ENCODE measurements at regions not wholly inside any gene's neighbourhood (a gene's known extent, or its start where the extent isn't known, plus 50 kb on each side); places are given as distances from the start of the nearest gene placed in this dataset.

DNA sequence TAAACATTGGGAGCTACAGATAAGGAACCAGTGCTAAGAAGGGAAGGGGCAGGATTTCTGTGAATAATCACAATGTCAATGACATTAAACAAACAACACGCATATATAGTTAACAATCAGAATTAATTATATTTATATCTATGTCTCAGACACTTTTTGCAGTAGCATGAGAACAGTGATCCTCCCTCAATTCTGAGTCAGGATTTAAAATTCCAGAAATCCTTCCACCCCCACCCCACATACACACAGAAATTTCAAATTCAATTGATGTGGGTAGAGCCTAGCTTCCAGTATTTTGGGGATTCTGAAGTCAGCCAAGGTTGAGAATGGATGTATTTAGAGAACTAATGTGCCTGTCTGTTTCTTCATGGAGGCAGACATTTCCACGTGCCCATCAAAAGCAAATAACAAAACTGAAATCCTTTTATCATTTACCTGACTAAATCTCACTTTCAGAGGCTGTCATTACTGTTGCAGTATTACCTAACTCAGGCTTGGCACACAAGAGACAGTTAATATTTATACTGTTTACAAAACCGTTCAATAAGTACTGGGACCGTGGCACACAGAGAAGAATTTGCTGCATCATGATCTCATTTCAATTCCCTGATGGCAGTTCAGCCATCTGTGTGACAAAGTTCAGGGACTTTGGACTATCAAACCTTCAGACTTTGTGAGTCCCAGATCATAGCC lies 116.6 kb upstream of the PALS2 start:
- intact Hi-C loops (cut with DNase I) = no loop called here
- no peak for DNase-seq
- Histone ChIP-seq H3K27me3 (no peaks in the 10 kb centered on the region), H3K4me1 (replicated peaks in 1 of 2) (peaks cover 0 to 5% of the 10 kb centered on the region in 2 donors), H3K4me3 (no peak overlapping the region), H3K9me3 (replicated peaks in 1 of 3) (no peaks in the 10 kb centered on the region), H3K27ac (no peak overlapping the region), H3K36me3 (replicated peaks in 1 of 2) (no peaks in the 10 kb centered on the region)
- WGBS, 4 donors = 32 to 42% (median 34%) methylated on average over 4 of the region's 4 CpGs
- no peak for TF ChIP-seq POLR2A (IDR thresholded peaks at IDR 0.05)
- TF ChIP-seq, protein P1, sequence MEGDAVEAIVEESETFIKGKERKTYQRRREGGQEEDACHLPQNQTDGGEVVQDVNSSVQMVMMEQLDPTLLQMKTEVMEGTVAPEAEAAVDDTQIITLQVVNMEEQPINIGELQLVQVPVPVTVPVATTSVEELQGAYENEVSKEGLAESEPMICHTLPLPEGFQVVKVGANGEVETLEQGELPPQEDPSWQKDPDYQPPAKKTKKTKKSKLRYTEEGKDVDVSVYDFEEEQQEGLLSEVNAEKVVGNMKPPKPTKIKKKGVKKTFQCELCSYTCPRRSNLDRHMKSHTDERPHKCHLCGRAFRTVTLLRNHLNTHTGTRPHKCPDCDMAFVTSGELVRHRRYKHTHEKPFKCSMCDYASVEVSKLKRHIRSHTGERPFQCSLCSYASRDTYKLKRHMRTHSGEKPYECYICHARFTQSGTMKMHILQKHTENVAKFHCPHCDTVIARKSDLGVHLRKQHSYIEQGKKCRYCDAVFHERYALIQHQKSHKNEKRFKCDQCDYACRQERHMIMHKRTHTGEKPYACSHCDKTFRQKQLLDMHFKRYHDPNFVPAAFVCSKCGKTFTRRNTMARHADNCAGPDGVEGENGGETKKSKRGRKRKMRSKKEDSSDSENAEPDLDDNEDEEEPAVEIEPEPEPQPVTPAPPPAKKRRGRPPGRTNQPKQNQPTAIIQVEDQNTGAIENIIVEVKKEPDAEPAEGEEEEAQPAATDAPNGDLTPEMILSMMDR (IDR thresholded peaks at IDR 0.05) = no peak

DNA sequence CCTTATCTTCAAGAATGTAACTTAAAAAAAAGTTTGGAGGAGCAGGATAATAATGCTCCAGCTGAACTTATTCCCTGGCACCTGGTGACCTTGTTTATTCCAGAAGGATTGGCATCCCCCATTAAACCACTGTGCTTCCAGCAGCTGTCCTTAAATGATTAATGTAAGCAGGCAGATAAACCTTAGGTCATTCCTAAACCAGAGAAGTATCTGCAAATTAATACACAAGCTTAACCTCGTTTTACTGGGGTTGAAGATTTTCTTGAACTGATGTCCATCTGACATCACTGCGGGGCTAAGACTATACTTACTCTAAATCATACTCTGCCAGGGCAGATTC lies 116.1 kb upstream of the PALS2 start:
- no peak for TF ChIP-seq POLR2A (IDR thresholded peaks at IDR 0.05)
- TF ChIP-seq, protein P1 (IDR thresholded peaks at IDR 0.05) = no peak
- intact Hi-C loops (cut with DNase I) = no loop called here
- Histone ChIP-seq H3K36me3 (replicated peaks in 1 of 2) (no peaks in the 10 kb centered on the region), H3K4me1 (replicated peaks in 1 of 2) (peaks cover 0 to 5% of the 10 kb centered on the region in 2 donors), H3K4me3 (no peak overlapping the region), H3K27me3 (no peaks in the 10 kb centered on the region), H3K27ac (no peak overlapping the region), H3K9me3 (replicated peaks in 1 of 3) (no peaks in the 10 kb centered on the region)
- no peak for DNase-seq
- 34 to 55% (median 37%) methylated on average over 2 of the region's 2 CpGs for WGBS, 4 donors

DNA sequence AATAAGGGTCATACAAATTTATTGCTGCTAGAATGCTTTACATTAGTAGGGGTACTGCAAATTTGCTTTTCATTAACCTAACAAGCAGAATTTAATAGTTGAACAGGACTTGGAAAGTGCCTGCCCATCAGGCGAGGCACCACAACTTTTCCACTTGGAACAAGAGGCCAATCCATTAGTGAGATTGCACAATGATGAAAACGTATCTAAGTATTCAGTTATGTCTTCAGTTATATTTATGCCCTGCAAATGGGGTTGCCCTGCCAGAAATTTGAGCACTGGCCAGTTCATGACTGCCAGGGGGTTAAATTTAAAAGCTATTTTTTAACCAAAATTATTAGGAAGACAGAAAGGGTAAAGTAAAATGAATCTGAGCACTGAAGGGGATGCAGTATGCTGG lies 111.1 kb upstream of the PALS2 start:
- intact Hi-C loops (cut with DNase I) = no loop called here
- Histone ChIP-seq H3K36me3 (replicated peaks in 1 of 2) (no peaks in the 10 kb centered on the region), H3K27me3 (no peaks in the 10 kb centered on the region), H3K4me3 (no peak overlapping the region), H3K27ac (no peak overlapping the region), H3K4me1 (replicated peaks in 1 of 2) (peaks cover 0 to 1% of the 10 kb centered on the region in 2 donors), H3K9me3 (replicated peaks in 1 of 3) (no peaks in the 10 kb centered on the region)
- no peak for TF ChIP-seq POLR2A (IDR thresholded peaks at IDR 0.05)
- TF ChIP-seq, protein P1 (IDR thresholded peaks at IDR 0.05) = no peak
- no peak for DNase-seq
- 39 to 50% (median 45%) methylated on average over 2 of the region's 2 CpGs for WGBS, 4 donors

DNA sequence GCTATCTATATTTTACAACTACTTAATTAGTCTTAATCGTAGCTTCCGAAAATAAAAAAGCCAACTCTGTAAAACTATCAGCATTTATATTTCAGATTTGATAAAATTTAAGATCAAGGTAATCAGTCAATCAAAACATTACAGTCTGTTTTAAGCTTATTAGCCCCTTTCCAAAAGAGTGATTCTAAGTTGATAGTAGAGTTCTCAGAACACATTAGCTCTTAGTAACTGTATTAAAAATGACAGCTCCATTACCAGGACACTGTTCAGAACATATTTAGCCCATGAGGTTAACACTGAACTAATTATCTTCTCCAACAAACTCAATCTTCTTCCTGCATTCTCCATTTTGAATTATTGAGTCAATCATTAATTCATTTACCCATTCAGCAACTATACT lies 110.3 kb upstream of the PALS2 start:
- WGBS, 4 donors = 68 to 84% (median 77%) methylated on average over 2 of the region's 2 CpGs

More for the DNA sequence above, 110.3 kb upstream of the PALS2 start:
- intact Hi-C loops (cut with DNase I) = no loop called here
- TF ChIP-seq, protein P1 (IDR thresholded peaks at IDR 0.05) = no peak
- no peak for TF ChIP-seq POLR2A (IDR thresholded peaks at IDR 0.05)
- Histone ChIP-seq H3K27ac (no peak overlapping the region), H3K4me3 (no peak overlapping the region), H3K36me3 (replicated peaks in 1 of 2) (no peaks in the 10 kb centered on the region), H3K9me3 (replicated peaks in 1 of 3) (no peaks in the 10 kb centered on the region), H3K4me1 (replicated peaks in 1 of 2) (no peaks in the 10 kb centered on the region), H3K27me3 (no peaks in the 10 kb centered on the region)
- DNase-seq = no peak
